GM18870 (cell line): ENCODE measurements at regions not wholly inside any gene's neighbourhood (a gene's known extent, or its start where the extent isn't known, plus 50 kb on each side); places are given as distances from the start of the nearest gene placed in this dataset.
"Not testable (repeated sequence)": the region's sequence is repeated elsewhere in the genome, so short reads cannot be mapped to it uniquely, and the experiment has no call there.

Experiments used
- ATAC-seq: cut with Tn5 transposase; IDR thresholded peaks from one replicate; pipeline ENCODE4 v1.9.1; 2021; ENCODE audit warnings: moderate library complexity; ENCODE audit not compliant: unreplicated experiment

- no peak for ATAC-seq
These were observed 483.7 kb downstream of the USP25 start for GRCh38 chr21:16213518-16213917.

- ATAC-seq = no peak
These were observed 485.4 kb downstream of the USP25 start for GRCh38 chr21:16215193-16215592.

GRCh38 chr21:16215663-16216183, 485.9 kb downstream of the USP25 start:
- no peak for ATAC-seq

GRCh38 chr21:16216288-16216962, 486.6 kb downstream of the USP25 start:
- no peak for ATAC-seq

GRCh38 chr21:16218682-16219343, 489.0 kb downstream of the USP25 start:
- no peak for ATAC-seq

- not testable (repeated sequence) for ATAC-seq
These were observed 495.0 kb downstream of the USP25 start for GRCh38 chr21:16224756-16225155.

- no peak for ATAC-seq
These were observed 510.0 kb downstream of the USP25 start for GRCh38 chr21:16239659-16240265.

GRCh38 chr21:16241016-16241415, 511.2 kb downstream of the USP25 start:
- no peak for ATAC-seq

GRCh38 chr21:16241479-16241963, 511.7 kb downstream of the USP25 start:
- no peak for ATAC-seq

- no peak for ATAC-seq
These were observed 513.6 kb downstream of the USP25 start for GRCh38 chr21:16243396-16243795.

GRCh38 chr21:16248705-16249104, 518.9 kb downstream of the USP25 start:
- no peak for ATAC-seq

GRCh38 chr21:16250273-16250672, 520.5 kb downstream of the USP25 start:
- no peak for ATAC-seq

- no peak for ATAC-seq
These were observed 529.2 kb downstream of the USP25 start for GRCh38 chr21:16258844-16259611.

- no peak for ATAC-seq
These were observed 532.3 kb downstream of the USP25 start for GRCh38 chr21:16262091-16262490.

- no peak for ATAC-seq
These were observed 534.5 kb downstream of the USP25 start for GRCh38 chr21:16264319-16264718.

- no peak for ATAC-seq
These were observed 539.7 kb downstream of the USP25 start for GRCh38 chr21:16269476-16269875.

- no peak for ATAC-seq
These were observed 550.2 kb downstream of the USP25 start for GRCh38 chr21:16279731-16280581.

GRCh38 chr21:16280686-16281091, 550.9 kb downstream of the USP25 start:
- no peak for ATAC-seq

GRCh38 chr21:16283516-16283915, 553.7 kb downstream of the USP25 start:
- no peak for ATAC-seq

- no peak for ATAC-seq
These were observed 555.9 kb downstream of the USP25 start for GRCh38 chr21:16285605-16286126.
